Suprapubic skin (tissue), 4 donors: ENCODE measurements at regions not wholly inside any gene's neighbourhood (a gene's known extent, or its start where the extent isn't known, plus 50 kb on each side); places are given as distances from the start of the nearest gene placed in this dataset.

Source experiments
- DNase-seq, 2 donors: peaks; one replicate each; pipeline ENCODE4 v3.0.0-alpha.2; 2019; ENCODE audit warnings: low spot score in 2 of 2
- H3K27ac ChIP-seq: fragments of 200-600 bp; sonication (generic); one replicate; pipeline ENCODE4 v1.5.1; 2019
- H3K27me3 ChIP-seq: fragments of 200-600 bp; sonication (generic); one replicate; pipeline ENCODE4 v1.5.1; 2019
- H3K36me3 ChIP-seq: fragments of 200-600 bp; sonication (generic); one replicate; pipeline ENCODE4 v1.5.1; 2019
- H3K4me1 ChIP-seq: fragments of 200-600 bp; sonication (generic); one replicate; pipeline ENCODE4 v1.5.1; 2019
- H3K4me3 ChIP-seq: fragments of 200-600 bp; sonication (generic); one replicate; pipeline ENCODE4 v1.5.1; 2019; ENCODE audit warnings: mild to moderate bottlenecking
- H3K9me3 ChIP-seq: fragments of 200-600 bp; sonication (generic); one replicate; pipeline ENCODE4 v1.5.1; 2019
- CTCF ChIP-seq, 2 donors: fragments of 200-600 bp in 1 of 2; fragments of 450-650 bp in 1 of 2; sonication (generic) in 1 of 2; IDR thresholded peaks; one replicate each; pipeline ENCODE4 v1.5.1; 2016 to 2019; ENCODE audit warnings: antibody characterized with exemption in 2 of 2, mild to moderate bottlenecking in 1 of 2, moderate library complexity in 1 of 2
- EP300 ChIP-seq: sonication (generic); formaldehyde crosslinking; IDR thresholded peaks from one replicate; pipeline ENCODE4 v1.6.1; 2017; ENCODE audit warnings: antibody characterized with exemption
- POLR2A ChIP-seq, 2 donors: fragments of 450-650 bp; IDR thresholded peaks; one replicate each; pipeline ENCODE4 v1.6.1; 2017; ENCODE audit warnings: antibody characterized with exemption in 2 of 2, mild to moderate bottlenecking in 2 of 2, moderate library complexity in 2 of 2
- POLR2AphosphoS5 ChIP-seq, 3 donors: sonication (generic); formaldehyde crosslinking; IDR thresholded peaks; one replicate each; pipeline ENCODE4 v1.6.1; 2017; ENCODE audit warnings: antibody characterized with exemption in 3 of 3
- WGBS: methylation state at CpG from one replicate; pipeline ENCODE4 v1.1.5; 2018; 5-methylcytosine and 5-hydroxymethylcytosine counted together

GRCh38 chr14:39857376-39858055 lies 425.3 kb upstream of the FBXO33 start:
- H3K9me3 ChIP-seq: no peaks in the 10 kb centered on the region
- TF ChIP-seq POLR2AphosphoS5 (IDR thresholded peaks at IDR 0.05): no peak
- no peak for TF ChIP-seq POLR2A (IDR thresholded peaks at IDR 0.05)
- no peak for TF ChIP-seq EP300
- no peak for TF ChIP-seq CTCF (IDR thresholded peaks at IDR 0.05)

GRCh38 chr14:39853441-39853840 lies 421.2 kb upstream of the FBXO33 start:
- TF ChIP-seq CTCF (IDR thresholded peaks at IDR 0.05): no peak
- no peak for TF ChIP-seq POLR2A (IDR thresholded peaks at IDR 0.05)
- no peak for TF ChIP-seq EP300
- TF ChIP-seq POLR2AphosphoS5 (IDR thresholded peaks at IDR 0.05): no peak
- H3K4me1 ChIP-seq: no peaks in the 10 kb centered on the region
- H3K36me3 ChIP-seq: no peaks in the 10 kb centered on the region
- 83% methylated on average over 1 of the region's 1 CpG for WGBS
- H3K27me3 ChIP-seq: no peaks in the 10 kb centered on the region
- no peak overlapping the region for H3K27ac ChIP-seq
- H3K4me3 ChIP-seq: no peak overlapping the region
- DNase-seq: no peak
- H3K9me3 ChIP-seq: no peaks in the 10 kb centered on the region

More at GRCh38 chr14:39857376-39858055, 425.3 kb upstream of the FBXO33 start:
- Histone ChIP-seq H3K4me1 (no peaks in the 10 kb centered on the region), H3K36me3 (no peaks in the 10 kb centered on the region), H3K27ac (no peak overlapping the region), H3K27me3 (no peaks in the 10 kb centered on the region), H3K4me3 (no peak overlapping the region)
- no peak for DNase-seq
- WGBS: 82% methylated on average over 7 of the region's 7 CpGs

- H3K27ac ChIP-seq: no peak overlapping the region
These were observed 419.0 kb upstream of the FBXO33 start for GRCh38 chr14:39851202-39851601.

GRCh38 chr14:39847852-39848251 lies 415.6 kb upstream of the FBXO33 start:
- no peaks in the 10 kb centered on the region for H3K9me3 ChIP-seq
- WGBS: 90% methylated on average over 4 of the region's 5 CpGs
- no peaks in the 10 kb centered on the region for H3K4me1 ChIP-seq
- no peaks in the 10 kb centered on the region for H3K36me3 ChIP-seq
- TF ChIP-seq POLR2AphosphoS5 (IDR thresholded peaks at IDR 0.05): no peak
- no peak for TF ChIP-seq CTCF (IDR thresholded peaks at IDR 0.05)
- TF ChIP-seq EP300: no peak
- TF ChIP-seq POLR2A (IDR thresholded peaks at IDR 0.05): no peak
- H3K27me3 ChIP-seq: no peaks in the 10 kb centered on the region
- DNase-seq: no peak
- H3K27ac ChIP-seq: no peak overlapping the region
- no peak overlapping the region for H3K4me3 ChIP-seq

More at GRCh38 chr14:39851202-39851601, 419.0 kb upstream of the FBXO33 start:
- no peak overlapping the region for H3K4me3 ChIP-seq
- H3K4me1 ChIP-seq: no peaks in the 10 kb centered on the region
- WGBS: 62% methylated on average over 1 of the region's 1 CpG
- DNase-seq: no peak
- H3K9me3 ChIP-seq: no peaks in the 10 kb centered on the region
- no peaks in the 10 kb centered on the region for H3K36me3 ChIP-seq
- H3K27me3 ChIP-seq: no peaks in the 10 kb centered on the region
- TF ChIP-seq POLR2AphosphoS5 (IDR thresholded peaks at IDR 0.05): no peak
- no peak for TF ChIP-seq CTCF (IDR thresholded peaks at IDR 0.05)
- TF ChIP-seq POLR2A (IDR thresholded peaks at IDR 0.05): no peak
- no peak for TF ChIP-seq EP300

- no peak for DNase-seq
- no peaks in the 10 kb centered on the region for H3K27me3 ChIP-seq
- H3K36me3 ChIP-seq: no peaks in the 10 kb centered on the region
- no peak overlapping the region for H3K4me3 ChIP-seq
- no peak overlapping the region for H3K27ac ChIP-seq
- H3K9me3 ChIP-seq: no peaks in the 10 kb centered on the region
- TF ChIP-seq CTCF (IDR thresholded peaks at IDR 0.05): no peak
- TF ChIP-seq EP300: no peak
- TF ChIP-seq POLR2AphosphoS5 (IDR thresholded peaks at IDR 0.05): no peak
- no peak for TF ChIP-seq POLR2A (IDR thresholded peaks at IDR 0.05)
- no peaks in the 10 kb centered on the region for H3K4me1 ChIP-seq
These were observed 415.0 kb upstream of the FBXO33 start for GRCh38 chr14:39847194-39847593.
